NOMO-1 treated with dmso at 0.1 percent for 144 hours (cell line): ENCODE measurements at regions not wholly inside any gene's neighbourhood (a gene's known extent, or its start where the extent isn't known, plus 50 kb on each side); places are given as distances from the start of the nearest gene placed in this dataset.

Experiments
- DNase-seq: peaks from one replicate; lab custom pipeline; 2025; ENCODE audit not compliant: unreplicated experiment; lab: John Stamatoyannopoulos, UW

DNA sequence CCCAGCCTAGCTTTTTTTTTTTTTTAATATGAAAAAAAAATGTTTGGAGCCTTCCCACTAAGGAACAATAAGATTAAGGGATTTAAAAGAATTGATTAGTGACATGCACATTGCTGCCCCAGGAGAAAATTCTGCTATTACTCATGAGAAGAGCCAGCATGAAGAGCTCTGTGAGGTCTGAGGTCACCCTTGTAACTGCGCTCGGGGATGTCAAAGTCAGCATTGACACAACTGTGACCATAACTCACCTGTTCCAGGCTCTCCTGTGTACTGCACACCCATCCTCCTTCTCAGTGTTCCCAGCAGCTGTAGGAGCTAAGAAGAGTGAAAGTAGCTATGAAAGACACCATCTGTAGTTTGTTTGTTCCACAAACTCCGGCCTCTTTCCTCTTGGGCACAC, 109.8 kb upstream of the FGF3 start:
- DNase-seq = no peak

- DNase-seq = no peak
These were observed 111.2 kb upstream of the FGF3 start for GRCh38 chr11:69930081-69931059.

DNA sequence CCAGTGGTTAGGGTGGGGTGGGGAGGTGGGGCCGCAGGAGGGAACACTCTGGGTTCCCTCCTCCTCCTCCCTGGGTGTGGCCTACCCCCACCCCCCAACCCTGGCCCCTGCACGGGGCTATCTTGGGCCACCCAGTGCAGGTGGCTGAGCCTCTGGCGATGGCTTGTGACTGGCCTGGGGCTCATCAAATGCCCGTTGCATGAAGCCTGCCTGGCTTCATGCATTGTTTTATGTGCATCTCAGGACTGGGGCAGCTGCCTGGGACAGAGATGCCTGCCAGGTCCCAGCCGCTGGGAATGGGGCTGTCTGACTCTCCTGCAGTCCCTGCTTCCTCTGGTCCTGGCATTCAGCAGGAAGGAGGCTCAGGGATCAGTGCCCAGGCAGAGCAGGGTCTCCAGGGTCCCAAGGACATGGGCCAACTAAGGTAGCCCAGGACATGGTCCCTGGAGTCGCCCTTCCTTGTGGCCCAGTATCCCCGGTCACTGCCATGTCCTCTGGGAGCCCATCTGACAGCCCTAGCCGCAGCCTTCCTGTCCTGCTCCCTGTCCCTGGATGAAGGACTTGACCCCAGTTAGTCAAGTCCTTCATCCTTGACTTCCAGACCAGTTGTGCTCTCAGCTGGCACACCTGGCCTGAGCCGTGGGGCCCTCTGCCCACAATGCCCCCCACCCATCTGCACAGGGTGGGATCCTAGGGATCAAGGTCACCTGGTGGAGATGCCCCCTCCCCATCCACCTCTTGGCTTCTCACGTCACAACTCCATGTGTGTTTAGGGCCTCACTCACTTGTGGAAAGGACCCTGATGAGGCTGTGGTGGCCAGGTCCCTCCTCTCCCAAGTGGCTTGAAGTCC, 112.1 kb upstream of the FGF3 start:
- no peak for DNase-seq

- no peak for DNase-seq
These were observed 113.0 kb upstream of the FGF3 start for GRCh38 chr11:69931994-69932910.

GRCh38 chr11:69934861-69935494, 115.8 kb upstream of the FGF3 start:
- no peak for DNase-seq

DNA sequence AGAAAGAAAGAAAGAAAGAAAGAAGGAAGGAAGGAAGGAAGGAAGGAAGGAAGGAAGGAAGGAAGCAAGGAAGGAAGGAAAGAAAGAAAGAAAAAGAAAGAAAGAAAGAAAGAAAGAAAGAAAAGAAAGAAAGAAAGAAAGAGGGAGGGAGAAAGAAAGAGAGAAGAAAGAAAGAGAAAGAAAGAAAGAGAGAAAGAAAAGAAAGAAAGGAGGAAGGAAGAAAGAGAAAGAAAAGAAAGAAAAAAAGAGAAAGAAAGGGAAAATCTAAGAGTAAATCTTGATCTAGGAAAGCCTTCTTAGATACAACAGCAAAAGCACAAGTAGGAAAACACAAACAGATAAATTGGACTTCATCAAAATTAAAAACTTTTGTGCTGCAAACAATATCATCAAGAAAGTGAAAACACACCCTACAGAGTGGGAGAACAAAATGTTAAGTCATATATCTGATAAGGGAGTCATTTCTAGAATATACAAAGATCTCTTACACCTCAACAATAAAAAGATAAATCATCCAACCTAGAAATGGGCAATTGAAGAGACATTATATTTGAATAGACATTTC, 116.8 kb upstream of the FGF3 start:
- no peak for DNase-seq

- no peak for DNase-seq
These were observed 117.6 kb upstream of the FGF3 start for GRCh38 chr11:69936771-69937170.

- DNase-seq = no peak
These were observed 119.0 kb upstream of the FGF3 start for GRCh38 chr11:69938206-69938605.

DNA sequence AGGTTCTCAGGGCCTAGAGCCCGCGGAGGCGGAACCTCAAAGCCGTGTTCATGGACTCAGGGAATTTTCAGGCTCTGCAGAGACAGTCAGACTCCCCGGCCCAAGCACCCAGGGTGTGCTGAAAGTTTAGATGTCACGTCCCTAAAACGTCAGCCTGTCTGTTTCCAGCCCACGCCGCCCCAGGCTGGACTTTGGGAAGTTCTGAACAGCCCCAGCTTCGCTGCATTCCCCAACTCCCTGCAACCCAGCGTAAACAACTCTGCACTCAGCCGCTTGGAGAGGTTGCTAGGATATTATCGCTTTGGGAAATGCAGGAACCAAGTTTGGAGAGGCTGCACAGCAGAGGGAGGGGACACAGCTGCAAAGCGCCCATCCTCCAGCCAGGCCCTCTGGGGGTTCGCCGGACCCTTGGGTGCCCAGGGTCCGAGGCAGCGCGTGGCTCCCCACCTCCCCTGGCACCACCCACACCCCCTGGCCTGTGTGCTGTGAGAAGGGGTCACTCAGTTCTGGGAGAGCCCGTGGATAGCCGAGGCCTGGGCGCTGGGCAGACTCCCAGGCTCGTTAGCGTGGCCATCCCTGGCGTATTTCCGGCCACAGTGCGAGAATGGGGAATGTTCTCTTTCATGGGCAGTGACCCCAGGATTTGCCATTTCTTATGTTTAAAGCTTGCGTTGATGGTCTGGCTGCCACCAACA, 120.5 kb upstream of the FGF3 start:
- no peak for DNase-seq

DNA sequence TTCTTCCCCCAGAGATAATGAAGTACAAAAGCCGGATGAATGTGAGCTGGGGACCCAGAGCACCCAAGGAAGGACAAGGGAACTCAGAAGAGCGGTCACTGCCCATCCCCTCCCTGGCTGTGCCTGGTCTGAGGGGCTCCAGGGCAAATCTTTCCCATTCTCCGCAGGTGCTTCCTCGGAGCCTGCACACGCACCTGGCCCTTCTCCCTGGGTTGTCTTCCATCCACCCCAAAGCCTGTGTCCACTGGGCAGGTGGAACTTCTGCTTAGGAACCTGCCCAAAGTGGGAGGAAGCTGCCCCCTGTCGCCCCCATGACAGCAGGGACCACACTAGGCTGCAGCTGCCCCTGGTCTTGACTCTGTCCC, 121.0 kb upstream of the FGF3 start:
- DNase-seq = no peak

DNA sequence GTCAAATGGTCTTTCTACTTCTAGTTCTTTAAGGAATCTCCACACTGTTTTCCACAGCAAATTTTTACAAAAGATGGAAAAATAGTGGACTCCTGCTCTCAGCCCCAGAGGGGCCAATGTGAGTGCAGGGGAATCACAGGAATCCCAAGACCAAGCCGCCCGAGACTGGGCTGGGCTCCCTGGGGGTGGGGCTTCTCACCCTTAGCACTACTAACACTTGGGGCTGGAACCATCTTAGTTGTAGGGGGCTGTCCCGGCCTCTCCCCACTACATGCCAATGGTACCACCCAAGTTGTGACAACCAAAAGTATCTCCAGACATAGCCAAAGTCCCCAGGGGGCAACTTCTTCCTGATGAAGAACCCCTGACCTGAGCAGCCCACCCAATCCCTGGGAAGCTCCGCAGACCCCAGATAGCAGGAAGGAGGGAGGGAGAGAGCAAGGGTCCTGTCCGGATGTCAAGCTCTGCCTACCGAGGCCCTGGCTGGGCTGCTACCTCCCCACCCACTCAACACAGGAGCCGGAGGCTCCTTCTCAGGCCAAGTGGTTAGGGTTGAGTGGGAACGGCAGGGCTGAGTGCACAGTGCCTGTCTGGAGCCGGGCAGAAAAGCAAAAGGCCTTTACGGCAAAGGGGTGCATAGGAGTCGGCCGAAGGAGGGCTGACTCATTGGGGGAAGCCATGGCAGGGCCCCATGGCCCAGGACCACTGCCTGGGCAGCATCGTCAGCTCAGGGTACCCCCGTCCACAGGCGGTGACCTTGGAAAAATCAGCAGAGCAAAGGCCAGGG, 122.5 kb upstream of the FGF3 start:
- no peak for DNase-seq

DNA sequence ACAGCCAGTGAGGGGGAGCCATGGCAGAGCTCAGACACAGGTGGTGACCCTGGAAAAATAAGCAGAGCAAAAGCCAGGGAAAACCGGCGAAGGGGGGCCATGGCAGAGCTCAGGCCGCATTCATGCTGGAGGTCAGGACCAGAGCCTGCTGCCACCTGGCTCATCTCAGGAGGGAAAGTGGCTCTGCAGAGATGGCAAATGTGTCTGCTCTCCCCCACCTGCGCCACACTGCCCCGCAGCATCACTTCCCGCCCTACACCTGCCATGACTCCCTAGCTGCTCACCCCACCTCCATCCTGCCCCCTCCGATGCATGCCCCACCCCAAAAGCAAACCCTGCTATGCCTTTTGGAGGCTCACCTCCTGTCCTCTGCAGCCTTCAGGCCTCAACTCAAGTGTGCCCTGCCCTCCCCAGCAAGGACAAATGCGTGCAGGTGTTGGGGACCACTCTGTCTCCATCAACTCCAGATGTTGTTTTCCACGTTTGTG, 123.2 kb upstream of the FGF3 start:
- DNase-seq = no peak

GRCh38 chr11:69943066-69943465, 123.8 kb upstream of the FGF3 start:
- no peak for DNase-seq

GRCh38 chr11:69943506-69943905, 124.3 kb upstream of the FGF3 start:
- DNase-seq = no peak

DNA sequence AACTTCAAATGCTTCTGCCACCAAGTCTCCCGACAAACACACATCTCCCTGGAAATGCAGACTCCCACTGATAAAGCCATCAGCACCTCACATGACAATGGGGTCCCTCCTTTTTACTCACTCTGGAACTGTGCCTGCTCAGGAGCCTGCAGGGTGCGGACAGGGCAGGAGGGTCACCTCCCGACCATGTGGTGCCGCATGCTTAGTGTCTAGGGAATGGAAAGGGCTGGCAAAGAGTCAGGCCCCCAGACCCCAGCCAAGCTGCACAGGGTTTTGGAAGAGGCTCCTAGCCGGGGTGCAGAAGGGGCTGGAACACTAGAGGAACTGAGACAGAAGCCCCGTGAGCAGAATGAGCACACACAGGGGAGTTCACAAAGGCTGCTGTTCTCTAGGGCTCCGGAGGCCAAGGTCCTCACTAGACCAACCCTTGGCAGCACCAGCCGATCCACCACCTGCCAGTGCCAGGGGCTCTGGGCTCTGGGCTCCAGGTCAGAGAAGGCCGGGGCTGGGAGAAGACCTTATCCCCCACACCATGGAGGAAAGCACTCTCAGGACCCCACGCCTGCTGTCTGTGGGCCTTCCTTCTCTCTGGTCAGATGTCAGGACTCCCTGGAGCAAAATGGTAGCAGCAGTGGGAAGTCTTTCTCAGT, 125.1 kb upstream of the FGF3 start:
- no peak for DNase-seq

DNA sequence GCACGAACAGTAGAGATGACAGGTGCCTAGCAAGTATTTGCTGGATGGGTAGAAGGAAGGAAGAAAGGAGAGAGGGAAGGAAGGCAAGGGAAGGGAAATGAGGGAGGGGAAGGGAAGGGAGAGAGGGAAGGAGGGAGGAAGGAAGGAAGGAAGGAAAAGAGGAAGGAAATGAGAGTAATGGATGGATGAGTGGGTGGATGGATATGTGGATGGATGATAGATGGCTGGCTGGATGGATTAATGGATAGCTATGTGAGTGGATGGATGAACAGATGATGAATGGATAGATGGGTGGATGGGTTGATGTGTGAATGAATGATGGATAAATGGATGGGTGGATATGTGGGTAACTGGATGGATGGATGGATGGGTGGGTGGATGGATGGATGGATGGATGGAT, 125.9 kb upstream of the FGF3 start:
- DNase-seq = no peak

GRCh38 chr11:69947059-69947792, 128.0 kb upstream of the FGF3 start:
- no peak for DNase-seq
